Glutamatergic neuron (in vitro differentiated cells): ENCODE measurements at regions not wholly inside any gene's neighbourhood (a gene's known extent, or its start where the extent isn't known, plus 50 kb on each side); places are given as distances from the start of the nearest gene placed in this dataset.
"Not testable (repeated sequence)": the region's sequence is repeated elsewhere in the genome, so short reads cannot be mapped to it uniquely, and the experiment has no call there.

Experiments
- DNase-seq: peaks from one replicate; pipeline ENCODE4 v3.0.0; 2022
- H3K27ac Mint-ChIP-seq: one replicate; pipeline ENCODE4 v1.8.0; 2020; ENCODE audit warnings: mild to moderate bottlenecking, mixed read lengths, inconsistent platforms; ENCODE audit not compliant: unreplicated experiment
- H3K27me3 Mint-ChIP-seq: one replicate; pipeline ENCODE4 v1.8.0; 2020; ENCODE audit warnings: mild to moderate bottlenecking, moderate library complexity, mixed read lengths, inconsistent platforms; ENCODE audit not compliant: unreplicated experiment
- H3K36me3 Mint-ChIP-seq: one replicate; pipeline ENCODE4 v1.8.0; 2020; ENCODE audit warnings: mild to moderate bottlenecking, mixed read lengths, inconsistent platforms; ENCODE audit not compliant: unreplicated experiment
- H3K4me1 Mint-ChIP-seq: one replicate; pipeline ENCODE4 v1.8.0; 2020; ENCODE audit warnings: mild to moderate bottlenecking, low read depth, mixed read lengths, inconsistent platforms; ENCODE audit not compliant: unreplicated experiment
- H3K4me3 Mint-ChIP-seq: one replicate; pipeline ENCODE4 v1.8.0; 2020; ENCODE audit warnings: mild to moderate bottlenecking, mixed read lengths, inconsistent platforms; ENCODE audit not compliant: unreplicated experiment
- H3K9me3 Mint-ChIP-seq: one replicate; pipeline ENCODE4 v1.8.0; 2020; ENCODE audit warnings: mild to moderate bottlenecking, moderate library complexity, mixed read lengths, inconsistent platforms; ENCODE audit not compliant: unreplicated experiment
- CTCF ChIP-seq: fragments of 200-600 bp; sonication (generic); IDR thresholded peaks from one replicate; pipeline ENCODE4 v1.5.0; 2021; ENCODE audit not compliant: partially characterized antibody, unreplicated experiment

- no peak overlapping the region for H3K4me3 Mint-ChIP-seq
- DNase-seq = no peak
- H3K36me3 Mint-ChIP-seq = no peaks in the 10 kb centered on the region
- no peak overlapping the region for H3K27ac Mint-ChIP-seq
- no peaks in the 10 kb centered on the region for H3K9me3 Mint-ChIP-seq
- H3K4me1 Mint-ChIP-seq = no peaks in the 10 kb centered on the region
- H3K27me3 Mint-ChIP-seq = peaks cover 1% of the 10 kb centered on the region
- TF ChIP-seq CTCF = no peak
Measured at GRCh38 chr16:13838401-13839190, 81.4 kb upstream of the ERCC4 start.

GRCh38 chr16:13839577-13839976, 80.4 kb upstream of the ERCC4 start:
- TF ChIP-seq CTCF = no peak
- DNase-seq = no peak
- H3K4me1 Mint-ChIP-seq = no peaks in the 10 kb centered on the region
- H3K27ac Mint-ChIP-seq = no peak overlapping the region
- H3K9me3 Mint-ChIP-seq = no peaks in the 10 kb centered on the region
- H3K36me3 Mint-ChIP-seq = no peaks in the 10 kb centered on the region
- peaks cover 1% of the 10 kb centered on the region for H3K27me3 Mint-ChIP-seq
- H3K4me3 Mint-ChIP-seq = no peak overlapping the region

GRCh38 chr16:13845232-13845631, 74.7 kb upstream of the ERCC4 start:
- H3K9me3 Mint-ChIP-seq = no peaks in the 10 kb centered on the region
- H3K27me3 Mint-ChIP-seq = no peaks in the 10 kb centered on the region
- no peak for TF ChIP-seq CTCF
- H3K36me3 Mint-ChIP-seq = no peaks in the 10 kb centered on the region
- DNase-seq = no peak
- no peaks in the 10 kb centered on the region for H3K4me1 Mint-ChIP-seq
- H3K27ac Mint-ChIP-seq = no peak overlapping the region
- H3K4me3 Mint-ChIP-seq = no peak overlapping the region

GRCh38 chr16:13848795-13849194, 71.2 kb upstream of the ERCC4 start:
- Mint-ChIP-seq H3K27ac (no peak overlapping the region), H3K36me3 (peaks cover 4% of the 10 kb centered on the region), H3K27me3 (no peaks in the 10 kb centered on the region), H3K4me1 (no peaks in the 10 kb centered on the region), H3K4me3 (no peak overlapping the region), H3K9me3 (no peaks in the 10 kb centered on the region)
- TF ChIP-seq CTCF = no peak
- DNase-seq = no peak

GRCh38 chr16:13850173-13850572, 69.8 kb upstream of the ERCC4 start:
- not testable (repeated sequence) for H3K27me3 Mint-ChIP-seq, H3K4me3 Mint-ChIP-seq, H3K36me3 Mint-ChIP-seq, H3K27ac Mint-ChIP-seq, H3K9me3 Mint-ChIP-seq, DNase-seq, H3K4me1 Mint-ChIP-seq
